ENCODE measurements at regions not wholly inside any gene's neighbourhood (a gene's known extent, or its start where the extent isn't known, plus 50 kb on each side); places are given as distances from the start of the nearest gene placed in this dataset.

GRCh38 chr3:66165660-66166059 lies 55.1 kb upstream of the SLC25A26 start:
- no peak for DNase-seq

DNA sequence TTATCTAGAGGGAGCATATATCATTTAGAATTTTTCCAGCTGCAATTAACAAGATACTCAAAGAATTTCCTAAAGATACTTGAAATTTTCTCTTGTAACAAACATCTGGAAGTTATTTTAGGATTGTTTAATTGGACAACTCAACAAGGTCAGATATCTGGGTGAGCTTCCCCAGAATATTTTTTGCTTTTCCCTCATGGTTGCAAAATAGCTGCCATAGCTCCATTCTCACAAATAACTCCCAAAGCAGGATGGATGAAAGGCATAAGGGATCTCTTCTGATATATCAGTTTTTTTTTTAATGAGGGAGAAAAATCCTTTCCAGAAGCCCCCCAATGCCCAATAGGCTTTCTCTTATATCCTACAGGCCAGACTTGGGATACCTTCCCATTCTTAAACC lies 56.6 kb upstream of the SLC25A26 start:
- DNase-seq, result no peak

DNA sequence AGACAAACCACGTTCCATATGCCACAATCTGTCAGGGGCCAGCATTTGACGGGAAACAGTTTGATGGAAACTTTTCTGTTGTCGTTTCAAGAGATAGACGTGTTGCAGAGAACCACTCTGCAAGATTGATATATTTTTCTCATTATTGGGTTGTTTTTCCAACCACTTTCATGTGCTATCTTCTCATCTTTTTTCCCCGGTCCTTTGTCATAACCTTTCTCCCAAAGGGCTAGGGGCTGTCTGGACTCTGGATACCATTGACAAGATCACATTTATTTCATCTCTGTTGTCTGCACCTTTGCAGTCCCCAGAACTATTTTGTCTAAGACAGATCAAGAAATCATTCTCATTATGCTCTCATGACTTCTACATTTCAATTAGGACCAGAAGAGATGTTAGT lies 57.6 kb upstream of the SLC25A26 start:
- no peak for DNase-seq

DNA sequence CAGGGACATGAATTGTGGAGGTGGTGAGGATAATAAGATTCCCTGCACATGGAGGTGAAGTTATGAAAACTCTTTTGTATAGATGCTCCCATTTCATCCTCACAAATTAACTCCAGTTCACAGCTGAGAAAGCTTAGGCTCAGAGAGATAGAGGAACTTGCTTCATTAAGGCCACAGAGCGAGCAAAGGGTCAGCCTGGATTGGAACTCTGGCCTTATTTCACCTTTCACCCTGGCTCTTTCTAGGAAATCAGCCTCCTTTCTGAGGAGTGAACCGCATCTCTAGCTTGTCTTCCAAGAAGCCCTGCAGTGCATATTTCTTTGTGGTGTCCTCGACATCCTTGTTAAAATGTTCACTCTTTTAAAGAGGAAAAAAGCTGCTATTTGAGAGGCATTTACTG lies 58.0 kb upstream of the SLC25A26 start:
- no peak for DNase-seq

DNA sequence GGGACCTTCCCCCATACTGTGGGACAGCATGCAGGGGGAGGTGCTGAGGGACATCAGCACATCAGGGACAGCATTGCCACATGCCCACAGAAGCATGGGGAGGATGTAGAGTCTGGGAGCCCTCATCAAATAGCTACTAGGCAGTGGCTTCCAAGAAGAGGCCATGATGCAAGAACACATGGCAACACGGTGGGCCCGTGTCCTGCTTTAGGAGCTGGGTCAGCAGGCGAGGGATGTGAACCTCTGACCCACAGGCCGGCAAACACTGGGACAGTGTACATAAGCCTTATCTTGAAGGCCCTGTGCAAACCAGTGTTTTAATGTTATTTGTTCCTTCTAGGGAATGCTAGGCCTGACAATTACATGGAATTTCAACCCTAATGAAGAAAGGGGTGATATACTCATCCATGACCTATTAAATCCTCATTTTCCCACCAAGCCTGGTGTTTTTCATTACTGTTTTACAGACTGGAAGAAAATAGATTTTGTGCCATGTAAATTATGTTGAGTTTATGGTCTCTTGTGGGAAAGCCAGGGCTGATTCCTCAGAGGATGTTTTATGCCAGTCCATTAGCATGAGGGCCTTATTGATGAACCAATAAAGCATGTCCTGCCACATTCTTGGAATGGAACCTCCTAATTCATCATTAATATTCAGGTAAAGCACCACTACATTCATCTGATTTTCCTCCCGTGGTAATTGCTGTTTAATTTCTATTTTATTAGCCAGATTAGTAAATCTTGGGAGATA lies 61.7 kb upstream of the SLC25A26 start:
- no peak for DNase-seq

GRCh38 chr3:66154444-66154861 lies 66.3 kb upstream of the SLC25A26 start:
- no peak for DNase-seq

DNA sequence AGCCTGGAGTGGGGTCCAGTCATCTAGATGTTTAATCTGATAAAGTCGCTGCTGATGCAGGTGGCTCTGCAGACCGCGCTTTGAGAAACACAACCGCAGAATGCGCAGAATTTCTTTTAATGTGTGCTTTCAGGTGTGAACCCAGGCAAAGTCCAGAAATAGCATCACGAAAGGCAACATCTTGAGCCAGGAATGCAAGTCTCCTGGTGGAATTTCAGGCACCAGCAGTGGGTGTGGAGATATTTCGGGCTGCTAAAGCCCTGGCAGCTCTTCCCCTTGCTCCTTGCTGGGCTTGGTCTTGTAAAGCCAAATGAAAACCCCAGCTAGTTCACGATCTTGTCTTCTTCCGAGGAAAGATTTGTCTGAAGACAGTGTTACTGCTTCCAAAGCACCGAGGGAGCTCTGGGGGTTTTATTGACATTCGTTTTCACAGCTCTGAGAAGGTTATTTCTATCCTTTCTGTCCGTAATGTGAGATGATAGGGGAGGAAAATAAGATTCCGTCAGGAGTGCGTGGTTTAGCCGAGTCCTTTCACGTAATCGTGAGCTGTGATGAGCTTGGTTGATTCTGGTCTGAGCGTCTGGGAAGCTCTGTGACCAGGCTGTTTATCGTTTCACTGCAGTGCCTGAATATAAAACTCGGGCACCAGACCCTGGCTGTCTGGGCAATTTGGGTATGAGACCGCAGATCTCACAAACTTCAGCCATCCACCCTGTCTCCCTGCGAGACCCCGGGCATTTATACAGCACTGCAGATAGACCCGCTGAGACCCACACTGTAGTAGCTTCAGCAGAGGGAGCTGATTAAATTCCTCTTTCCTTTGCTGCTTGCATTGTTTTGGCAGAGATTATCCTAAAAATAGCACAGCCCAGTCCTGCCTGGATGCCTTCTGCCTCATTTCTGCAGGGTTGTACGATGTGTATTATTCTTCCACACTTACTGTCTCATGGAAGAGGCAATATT lies 67.0 kb upstream of the SLC25A26 start:
- DNase-seq, result no peak

- DNase-seq, result no peak
Observed at GRCh38 chr3:66152336-66152735, 68.5 kb upstream of the SLC25A26 start.

GRCh38 chr3:66150977-66151376 lies 69.8 kb upstream of the SLC25A26 start:
- DNase-seq, result no peak

GRCh38 chr3:66149269-66149668 lies 71.5 kb upstream of the SLC25A26 start:
- DNase-seq, result no peak

DNA sequence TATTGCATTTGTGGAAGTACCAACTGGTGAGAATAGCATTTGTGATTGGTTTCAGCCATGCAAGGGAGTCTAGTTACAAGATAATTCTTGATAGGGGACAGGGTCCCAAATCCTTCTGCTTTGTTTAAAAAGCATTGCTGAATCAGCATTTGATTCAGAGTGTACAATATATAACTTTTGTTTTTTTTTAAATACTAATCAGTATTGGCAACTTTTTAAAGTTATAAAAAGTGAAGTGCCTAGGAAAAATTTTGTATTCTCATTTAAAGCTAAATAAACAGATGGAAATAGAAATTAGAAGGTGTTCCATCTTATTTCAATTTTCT lies 75.4 kb upstream of the SLC25A26 start:
- DNase-seq, result no peak

GRCh38 chr3:66144568-66145407 lies 76.0 kb upstream of the SLC25A26 start:
- no peak for DNase-seq

- DNase-seq, result no peak
Observed at GRCh38 chr3:66142079-66142478, 78.7 kb upstream of the SLC25A26 start.

- DNase-seq, result no peak
Observed at GRCh38 chr3:66140743-66141372, 79.9 kb upstream of the SLC25A26 start.

- DNase-seq, result no peak
Observed at GRCh38 chr3:66140106-66140505, 80.7 kb upstream of the SLC25A26 start.

- DNase-seq, result no peak
Observed at GRCh38 chr3:66139415-66139814, 81.4 kb upstream of the SLC25A26 start.

GRCh38 chr3:66138336-66139313 lies 82.2 kb upstream of the SLC25A26 start:
- peak; percentile 27 for DNase-seq

DNA sequence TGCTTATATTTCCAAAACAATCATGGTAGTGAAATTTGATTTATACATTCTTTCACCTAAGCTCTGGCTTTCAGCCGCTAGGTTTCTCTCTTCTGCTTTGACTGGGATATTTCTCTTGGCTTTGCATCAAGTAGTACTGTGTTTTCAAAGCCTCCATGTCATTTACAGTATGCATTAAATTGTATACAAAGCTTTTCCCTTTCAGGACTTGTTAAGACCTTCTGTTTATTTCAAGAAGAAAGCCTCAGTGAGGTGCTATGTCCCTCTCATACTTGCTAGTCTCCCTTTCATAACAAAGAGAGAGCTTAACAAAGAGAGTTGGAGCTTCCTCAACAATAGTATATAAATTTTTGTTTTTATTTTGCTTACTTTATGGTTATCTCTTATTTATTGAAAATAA lies 84.2 kb upstream of the SLC25A26 start:
- DNase-seq, result no peak

DNA sequence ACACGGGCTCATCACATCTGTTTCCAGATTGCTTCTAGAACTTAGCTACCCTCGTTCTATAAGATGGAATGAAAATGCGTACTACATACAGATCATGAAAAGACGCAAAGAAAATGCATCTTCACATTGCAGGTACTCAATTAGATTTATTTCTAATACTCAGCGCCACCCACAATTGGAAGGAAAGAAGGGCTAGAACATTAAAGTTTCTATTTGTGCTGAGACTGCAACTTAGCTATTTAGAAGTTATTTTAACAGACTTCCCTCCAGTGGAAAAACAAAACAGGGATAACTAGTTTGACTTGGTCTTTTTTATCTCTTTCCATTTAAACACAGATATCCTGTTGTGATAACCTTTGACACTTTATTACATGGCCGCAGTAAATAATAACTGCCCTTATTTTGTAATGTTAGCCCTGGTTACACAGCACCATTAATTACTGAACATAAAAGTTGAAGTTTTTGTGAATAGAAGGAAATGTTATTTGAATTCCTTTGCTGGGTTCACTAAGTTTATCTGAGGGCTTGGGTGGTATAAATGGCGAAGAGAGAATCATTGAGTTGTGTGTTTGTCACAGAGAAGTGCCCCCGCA lies 86.9 kb upstream of the SLC25A26 start:
- no peak for DNase-seq

- no peak for DNase-seq
Observed at GRCh38 chr3:66133050-66133757, 87.6 kb upstream of the SLC25A26 start.
